Liver (tissue), 3 donors: ENCODE measurements at regions not wholly inside any gene's neighbourhood (a gene's known extent, or its start where the extent isn't known, plus 50 kb on each side); places are given as distances from the start of the nearest gene placed in this dataset.

Experiments used
- EGR1 ChIP-seq, 2 donors: IDR thresholded peaks; 2 replicates each; pipeline ENCODE4 v1.6.1; 2016 to 2018; ENCODE audit warnings: antibody characterized with exemption in 2 of 2, low read depth in 2 of 2
- FOXA2 ChIP-seq: IDR thresholded peaks from 2 replicates; pipeline ENCODE4 v1.6.1; 2016; ENCODE audit warnings: antibody characterized with exemption
- GABPA ChIP-seq, 2 donors: IDR thresholded peaks in 1 of 2; conservative IDR thresholded peaks in 1 of 2; 2 replicates each; pipeline ENCODE4 v1.6.1; 2016; ENCODE audit warnings: antibody characterized with exemption in 2 of 2, mild to moderate bottlenecking in 1 of 2, moderate library complexity in 1 of 2
- RAD21 ChIP-seq, 2 donors: IDR thresholded peaks; 2 replicates each; pipeline ENCODE4 v1.6.1; 2016; ENCODE audit warnings: antibody characterized with exemption in 2 of 2, mild to moderate bottlenecking in 2 of 2
- RXRA ChIP-seq, 2 donors: IDR thresholded peaks; 2 replicates each; pipeline ENCODE4 v1.6.1; 2017 to 2018; ENCODE audit warnings: antibody characterized with exemption in 2 of 2, mild to moderate bottlenecking in 1 of 2
- SP1 ChIP-seq: IDR thresholded peaks from 2 replicates; pipeline ENCODE4 v1.6.1; 2018; ENCODE audit warnings: antibody characterized with exemption, mild to moderate bottlenecking
- TAF1 ChIP-seq: conservative IDR thresholded peaks from 2 replicates; pipeline ENCODE4 v1.6.1; 2016; ENCODE audit warnings: antibody characterized with exemption, mild to moderate bottlenecking
- YY1 ChIP-seq: IDR thresholded peaks from 2 replicates; pipeline ENCODE4 v1.6.1; 2016; ENCODE audit warnings: antibody characterized with exemption, mild to moderate bottlenecking
- TF ChIP-seq, protein P1 (sequence below): IDR thresholded peaks from 2 replicates; pipeline ENCODE4 v1.6.1; 2016; ENCODE audit warnings: antibody characterized with exemption
- TF ChIP-seq, protein P2 (sequence below): fragments of 150-350 bp; IDR thresholded peaks from 2 replicates; pipeline ENCODE4 v1.5.1; 2017; ENCODE audit warnings: improper control_type of control experiment, low read depth, low read length; ENCODE audit not compliant: missing input control
- TF ChIP-seq, protein P3 (sequence below): IDR thresholded peaks from 2 replicates; pipeline ENCODE4 v1.6.1; 2016; ENCODE audit warnings: antibody characterized with exemption
- TF ChIP-seq, protein P4 (sequence below): IDR thresholded peaks from 2 replicates; pipeline ENCODE4 v1.6.1; 2016; ENCODE audit warnings: antibody characterized with exemption
- donor health status: healthy.
- donor health status: healthy.

DNA sequence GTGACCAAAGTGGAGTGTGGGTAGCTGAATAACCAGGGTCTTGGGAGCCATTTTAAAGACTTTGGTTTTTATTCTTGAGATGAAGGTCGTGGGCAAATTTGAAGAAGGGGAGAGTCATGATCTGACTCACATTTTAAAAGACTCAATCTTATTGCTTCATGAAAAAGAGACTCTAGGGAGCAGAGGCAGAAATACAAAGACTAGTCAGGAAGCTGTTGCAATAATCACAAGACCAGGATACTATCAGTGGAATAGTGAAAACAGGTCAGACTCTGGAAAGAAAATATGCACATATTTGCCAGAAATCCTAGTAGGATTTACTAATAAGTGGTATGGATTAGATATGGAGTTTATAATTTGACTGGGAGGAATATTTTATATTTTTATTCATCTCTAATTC lies 448.4 kb downstream of the RAPGEF2 start:
- TF ChIP-seq, protein P1, sequence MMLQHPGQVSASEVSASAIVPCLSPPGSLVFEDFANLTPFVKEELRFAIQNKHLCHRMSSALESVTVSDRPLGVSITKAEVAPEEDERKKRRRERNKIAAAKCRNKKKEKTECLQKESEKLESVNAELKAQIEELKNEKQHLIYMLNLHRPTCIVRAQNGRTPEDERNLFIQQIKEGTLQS: no peak
- TF ChIP-seq, protein P2, sequence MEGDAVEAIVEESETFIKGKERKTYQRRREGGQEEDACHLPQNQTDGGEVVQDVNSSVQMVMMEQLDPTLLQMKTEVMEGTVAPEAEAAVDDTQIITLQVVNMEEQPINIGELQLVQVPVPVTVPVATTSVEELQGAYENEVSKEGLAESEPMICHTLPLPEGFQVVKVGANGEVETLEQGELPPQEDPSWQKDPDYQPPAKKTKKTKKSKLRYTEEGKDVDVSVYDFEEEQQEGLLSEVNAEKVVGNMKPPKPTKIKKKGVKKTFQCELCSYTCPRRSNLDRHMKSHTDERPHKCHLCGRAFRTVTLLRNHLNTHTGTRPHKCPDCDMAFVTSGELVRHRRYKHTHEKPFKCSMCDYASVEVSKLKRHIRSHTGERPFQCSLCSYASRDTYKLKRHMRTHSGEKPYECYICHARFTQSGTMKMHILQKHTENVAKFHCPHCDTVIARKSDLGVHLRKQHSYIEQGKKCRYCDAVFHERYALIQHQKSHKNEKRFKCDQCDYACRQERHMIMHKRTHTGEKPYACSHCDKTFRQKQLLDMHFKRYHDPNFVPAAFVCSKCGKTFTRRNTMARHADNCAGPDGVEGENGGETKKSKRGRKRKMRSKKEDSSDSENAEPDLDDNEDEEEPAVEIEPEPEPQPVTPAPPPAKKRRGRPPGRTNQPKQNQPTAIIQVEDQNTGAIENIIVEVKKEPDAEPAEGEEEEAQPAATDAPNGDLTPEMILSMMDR: no peak
- TF ChIP-seq, protein P3, sequence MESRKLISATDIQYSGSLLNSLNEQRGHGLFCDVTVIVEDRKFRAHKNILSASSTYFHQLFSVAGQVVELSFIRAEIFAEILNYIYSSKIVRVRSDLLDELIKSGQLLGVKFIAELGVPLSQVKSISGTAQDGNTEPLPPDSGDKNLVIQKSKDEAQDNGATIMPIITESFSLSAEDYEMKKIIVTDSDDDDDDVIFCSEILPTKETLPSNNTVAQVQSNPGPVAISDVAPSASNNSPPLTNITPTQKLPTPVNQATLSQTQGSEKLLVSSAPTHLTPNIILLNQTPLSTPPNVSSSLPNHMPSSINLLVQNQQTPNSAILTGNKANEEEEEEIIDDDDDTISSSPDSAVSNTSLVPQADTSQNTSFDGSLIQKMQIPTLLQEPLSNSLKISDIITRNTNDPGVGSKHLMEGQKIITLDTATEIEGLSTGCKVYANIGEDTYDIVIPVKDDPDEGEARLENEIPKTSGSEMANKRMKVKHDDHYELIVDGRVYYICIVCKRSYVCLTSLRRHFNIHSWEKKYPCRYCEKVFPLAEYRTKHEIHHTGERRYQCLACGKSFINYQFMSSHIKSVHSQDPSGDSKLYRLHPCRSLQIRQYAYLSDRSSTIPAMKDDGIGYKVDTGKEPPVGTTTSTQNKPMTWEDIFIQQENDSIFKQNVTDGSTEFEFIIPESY: no peak
- TF ChIP-seq EGR1 (IDR thresholded peaks at IDR 0.05; ENCODE audit: low read depth in 2 of 2) (no peak), YY1 (no peak), GABPA (IDR thresholded peaks at IDR 0.05 in 1 of 2, conservative IDR thresholded peaks at IDR 0.05 in 1 of 2) (no peak), TAF1 (no peak), RXRA (IDR thresholded peaks at IDR 0.05) (no peak), RAD21 (IDR thresholded peaks at IDR 0.05) (no peak), SP1 (no peak), FOXA2 (no peak)
- TF ChIP-seq, protein P4, sequence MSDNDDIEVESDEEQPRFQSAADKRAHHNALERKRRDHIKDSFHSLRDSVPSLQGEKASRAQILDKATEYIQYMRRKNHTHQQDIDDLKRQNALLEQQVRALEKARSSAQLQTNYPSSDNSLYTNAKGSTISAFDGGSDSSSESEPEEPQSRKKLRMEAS: no peak
